HG03354 (cell line): ENCODE measurements at regions not wholly inside any gene's neighbourhood (a gene's known extent, or its start where the extent isn't known, plus 50 kb on each side); places are given as distances from the start of the nearest gene placed in this dataset.

Source experiments
- ATAC-seq: cut with Tn5 transposase; IDR thresholded peaks from one replicate; pipeline ENCODE4 v1.9.1; 2021; ENCODE audit warnings: mild to moderate bottlenecking; ENCODE audit not compliant: unreplicated experiment, poor library complexity, severe bottlenecking

- ATAC-seq: no peak
These were observed 2884.6 kb upstream of the PCDH20 start for GRCh38 chr13:64300239-64300638.

GRCh38 chr13:64293923-64294322 is 2878.3 kb upstream of the PCDH20 start:
- no peak for ATAC-seq

GRCh38 chr13:64289702-64290101 is 2874.1 kb upstream of the PCDH20 start:
- no peak for ATAC-seq

- ATAC-seq: no peak
These were observed 2868.3 kb upstream of the PCDH20 start for GRCh38 chr13:64283926-64284325.

- ATAC-seq: no peak
These were observed 2862.8 kb upstream of the PCDH20 start for GRCh38 chr13:64278493-64278892.

GRCh38 chr13:64277097-64277496 is 2861.4 kb upstream of the PCDH20 start:
- no peak for ATAC-seq

GRCh38 chr13:64276232-64276631 is 2860.6 kb upstream of the PCDH20 start:
- ATAC-seq: no peak

- ATAC-seq: no peak
These were observed 2859.0 kb upstream of the PCDH20 start for GRCh38 chr13:64274481-64275217.

GRCh38 chr13:64273780-64274179 is 2858.1 kb upstream of the PCDH20 start:
- ATAC-seq: no peak

- no peak for ATAC-seq
These were observed 2857.0 kb upstream of the PCDH20 start for GRCh38 chr13:64272681-64273080.

GRCh38 chr13:64266024-64266423 is 2850.4 kb upstream of the PCDH20 start:
- ATAC-seq: no peak

GRCh38 chr13:64263285-64263684 is 2847.6 kb upstream of the PCDH20 start:
- no peak for ATAC-seq

- ATAC-seq: no peak
These were observed 2841.1 kb upstream of the PCDH20 start for GRCh38 chr13:64256751-64257150.

GRCh38 chr13:64255988-64256387 is 2840.3 kb upstream of the PCDH20 start:
- ATAC-seq: no peak

- ATAC-seq: no peak
These were observed 2832.9 kb upstream of the PCDH20 start for GRCh38 chr13:64248371-64249065.

- no peak for ATAC-seq
These were observed 2823.7 kb upstream of the PCDH20 start for GRCh38 chr13:64239372-64239771.

GRCh38 chr13:64234255-64234654 is 2818.6 kb upstream of the PCDH20 start:
- no peak for ATAC-seq

GRCh38 chr13:64223016-64223415 is 2807.4 kb upstream of the PCDH20 start:
- ATAC-seq: no peak

GRCh38 chr13:64206430-64207225 is 2791.0 kb upstream of the PCDH20 start:
- no peak for ATAC-seq

GRCh38 chr13:64202517-64202916 is 2786.9 kb upstream of the PCDH20 start:
- no peak for ATAC-seq

GRCh38 chr13:64197232-64197631 is 2781.6 kb upstream of the PCDH20 start:
- no peak for ATAC-seq
